AG09319 (cell line): ENCODE measurements at regions not wholly inside any gene's neighbourhood (a gene's known extent, or its start where the extent isn't known, plus 50 kb on each side); places are given as distances from the start of the nearest gene placed in this dataset.

Experiments used
- DNase-seq: peaks from one replicate; pipeline ENCODE4 v3.0.0-alpha.2; 2010; ENCODE audit warnings: low read depth; ENCODE audit errors: extremely low read depth
- CTCF ChIP-seq: IDR thresholded peaks from 2 replicates; pipeline ENCODE4 v1.5.1; 2011; ENCODE audit warnings: low read depth, mild to moderate bottlenecking, inconsistent platforms, low read length, moderate library complexity

- DNase-seq = no peak
- TF ChIP-seq CTCF = no peak
Observed at GRCh38 chr12:65636436-65636835, 187.8 kb upstream of the HMGA2 start.

- no peak for TF ChIP-seq CTCF
Observed at GRCh38 chr12:65637150-65637549, 187.1 kb upstream of the HMGA2 start.

GRCh38 chr12:65637774-65638173 is 186.5 kb upstream of the HMGA2 start:
- TF ChIP-seq CTCF = no peak
- no peak for DNase-seq

More at GRCh38 chr12:65637150-65637549, 187.1 kb upstream of the HMGA2 start:
- DNase-seq = no peak

- no peak for DNase-seq
Observed at GRCh38 chr12:65638324-65638723, 186.0 kb upstream of the HMGA2 start.

GRCh38 chr12:65640489-65640901 is 183.8 kb upstream of the HMGA2 start:
- no peak for DNase-seq
- no peak for TF ChIP-seq CTCF

More at GRCh38 chr12:65638324-65638723, 186.0 kb upstream of the HMGA2 start:
- TF ChIP-seq CTCF = no peak

GRCh38 chr12:65642061-65642661 is 182.1 kb upstream of the HMGA2 start:
- no peak for DNase-seq
- no peak for TF ChIP-seq CTCF

GRCh38 chr12:65643171-65643570 is 181.1 kb upstream of the HMGA2 start:
- no peak for TF ChIP-seq CTCF
- no peak for DNase-seq
